ENCODE measurements at regions not wholly inside any gene's neighbourhood (a gene's known extent, or its start where the extent isn't known, plus 50 kb on each side); places are given as distances from the start of the nearest gene placed in this dataset.
"Not testable (repeated sequence)": the region's sequence is repeated elsewhere in the genome, so short reads cannot be mapped to it uniquely, and the experiment has no call there.

GRCh38 chr6:49274809-49275769 lies 188.0 kb downstream of the MMUT start:
- not testable (repeated sequence) for DNase-seq

GRCh38 chr6:49269190-49269589 lies 193.9 kb downstream of the MMUT start:
- peak; percentile 46 for DNase-seq

DNA sequence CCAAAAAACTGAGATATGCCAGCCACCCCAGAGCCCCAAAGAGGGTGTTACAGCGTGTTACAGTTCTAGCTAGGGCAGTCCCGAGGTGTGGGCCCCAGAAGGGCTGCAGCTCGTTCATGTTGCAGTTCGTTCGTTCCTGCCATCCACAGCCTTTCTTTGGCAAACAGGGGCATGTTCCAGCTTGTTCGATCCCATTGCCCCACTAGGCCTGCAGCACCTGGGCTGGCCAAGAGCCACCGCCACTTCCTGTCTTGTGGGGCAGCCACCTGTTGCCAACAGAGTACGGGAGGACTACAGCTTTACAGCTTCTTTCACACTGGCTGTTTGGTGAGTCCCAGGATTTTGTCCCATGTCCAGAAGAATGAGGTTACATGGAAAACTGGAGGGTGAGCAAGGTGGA lies 198.1 kb downstream of the MMUT start:
- no peak for DNase-seq

DNA sequence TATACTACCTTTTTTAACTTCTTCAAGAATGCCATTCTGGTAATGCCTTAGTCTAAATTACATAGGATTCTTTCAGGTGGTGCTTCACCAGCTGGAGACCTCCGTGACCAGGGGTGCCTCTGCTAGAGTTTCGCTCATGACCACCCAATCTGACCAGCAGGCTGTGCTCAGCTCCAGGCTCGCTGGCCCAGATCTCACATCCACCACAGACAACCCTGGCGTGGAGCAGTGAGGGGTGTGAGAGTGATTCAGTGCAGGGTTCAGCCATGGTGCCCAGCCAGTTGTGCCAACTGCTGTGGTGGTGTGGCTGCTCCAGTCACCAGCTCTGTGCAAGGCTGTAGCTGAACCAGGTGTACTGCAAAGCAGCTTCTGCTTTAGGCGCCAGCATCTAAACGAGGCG lies 198.6 kb downstream of the MMUT start:
- DNase-seq = no peak

- DNase-seq = no peak
Observed at GRCh38 chr6:49257549-49257948, 205.5 kb downstream of the MMUT start.

GRCh38 chr6:49255335-49255734 lies 207.7 kb downstream of the MMUT start:
- DNase-seq = no peak

DNA sequence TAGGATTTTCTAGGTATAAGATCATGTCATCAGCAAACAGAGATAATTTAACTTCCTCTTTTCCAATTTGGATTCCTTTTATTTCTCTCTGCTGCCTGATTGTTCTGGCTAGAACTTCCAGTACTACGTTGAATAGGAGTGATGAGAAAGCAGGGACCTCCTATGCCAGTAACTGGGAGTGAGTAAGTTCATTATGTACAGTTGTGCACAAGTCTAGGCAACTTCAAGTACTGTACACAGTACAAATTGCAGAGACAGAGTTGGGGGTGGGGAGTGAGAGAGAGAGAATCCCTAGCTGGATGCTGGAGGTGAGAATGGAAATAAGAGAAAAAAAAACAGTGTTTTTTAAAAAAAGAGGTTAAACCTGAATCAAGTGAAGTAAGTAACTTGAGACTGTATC lies 210.2 kb downstream of the MMUT start:
- no peak for DNase-seq

- peak; percentile 27 for DNase-seq
Observed at GRCh38 chr6:49233483-49233882, 229.6 kb downstream of the MMUT start.

- DNase-seq = no peak
Observed at GRCh38 chr6:49225471-49225870, 237.6 kb downstream of the MMUT start.

GRCh38 chr6:49220293-49220692 lies 242.8 kb downstream of the MMUT start:
- no peak for DNase-seq

- DNase-seq = no peak
Observed at GRCh38 chr6:49205526-49205925, 257.5 kb downstream of the MMUT start.

DNA sequence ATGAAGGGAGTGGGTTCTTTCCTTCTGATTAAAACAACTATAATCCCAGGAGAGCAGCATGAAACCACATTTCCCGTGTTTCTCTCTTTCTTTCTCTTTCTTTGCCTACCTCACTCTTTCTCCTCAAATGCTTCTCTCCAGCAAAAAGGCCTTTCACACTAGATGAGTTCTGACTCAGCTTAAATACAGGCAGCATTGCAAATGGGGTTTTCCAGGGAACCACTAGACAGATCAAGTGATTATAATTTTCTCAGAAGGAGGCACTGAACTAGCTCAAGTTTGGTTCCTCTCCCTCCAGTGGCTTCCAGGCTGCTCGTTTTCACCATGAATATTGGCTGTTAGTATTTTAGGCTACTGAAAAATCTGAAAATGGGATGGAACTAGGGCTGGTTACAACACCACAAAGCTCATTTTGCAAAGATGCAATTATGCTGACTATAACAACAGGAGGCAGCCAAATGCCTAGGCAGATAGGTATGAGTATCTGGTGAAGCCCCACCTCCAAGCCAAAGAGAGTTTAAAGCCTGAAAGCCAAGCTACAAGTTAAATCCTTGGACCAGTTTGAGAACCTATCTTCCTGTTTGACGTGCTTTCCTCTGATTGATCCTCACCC lies 260.0 kb downstream of the MMUT start:
- peak; percentile 21 for DNase-seq

- no peak for DNase-seq
Observed at GRCh38 chr6:49198015-49198414, 265.0 kb downstream of the MMUT start.

GRCh38 chr6:49162379-49162778 lies 300.7 kb downstream of the MMUT start:
- not testable (repeated sequence) for DNase-seq

GRCh38 chr6:49155316-49155715 lies 307.7 kb downstream of the MMUT start:
- no peak for DNase-seq

DNA sequence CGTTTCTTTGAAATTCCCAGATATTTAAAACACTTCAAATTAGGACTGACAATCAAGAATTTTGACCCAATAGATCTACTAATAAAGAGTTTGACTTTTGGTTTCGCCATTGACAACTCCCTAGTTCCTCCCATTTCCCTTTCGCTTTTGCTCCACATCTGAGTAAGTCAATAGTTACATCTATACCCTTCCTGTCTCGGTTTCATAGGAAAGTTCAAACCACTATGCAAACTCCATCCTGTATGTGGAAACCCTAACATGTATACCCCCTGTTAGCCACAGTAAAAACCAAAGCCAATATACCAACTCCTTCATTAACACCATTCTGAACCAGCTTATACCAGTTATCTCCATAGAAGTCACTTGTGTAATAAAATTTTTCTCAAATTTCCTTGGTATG lies 311.1 kb downstream of the MMUT start:
- peak; percentile 3 for DNase-seq

DNA sequence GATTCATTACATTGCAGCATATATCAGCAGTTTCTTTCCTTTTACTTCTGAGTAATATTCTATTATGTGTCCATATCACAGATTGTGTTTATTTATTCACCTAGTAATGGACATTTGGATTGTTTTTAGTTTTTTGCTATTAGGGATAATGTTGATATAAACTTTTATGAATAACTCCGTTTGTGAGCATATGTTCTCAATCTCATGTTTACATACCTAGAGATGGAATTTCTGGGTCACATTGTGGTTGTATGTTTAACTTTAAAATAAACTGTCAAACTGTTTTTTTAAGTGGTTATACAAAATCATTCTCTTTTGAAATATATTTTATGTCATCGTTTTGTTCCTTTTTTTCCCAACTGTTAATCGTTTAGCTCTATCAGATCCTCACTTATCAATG lies 311.6 kb downstream of the MMUT start:
- peak; percentile 16 for DNase-seq

- no peak for DNase-seq
Observed at GRCh38 chr6:49151033-49151432, 312.0 kb downstream of the MMUT start.

- no peak for DNase-seq
Observed at GRCh38 chr6:49145280-49145679, 317.8 kb downstream of the MMUT start.

GRCh38 chr6:49142421-49143151 lies 320.5 kb downstream of the MMUT start:
- no peak for DNase-seq

DNA sequence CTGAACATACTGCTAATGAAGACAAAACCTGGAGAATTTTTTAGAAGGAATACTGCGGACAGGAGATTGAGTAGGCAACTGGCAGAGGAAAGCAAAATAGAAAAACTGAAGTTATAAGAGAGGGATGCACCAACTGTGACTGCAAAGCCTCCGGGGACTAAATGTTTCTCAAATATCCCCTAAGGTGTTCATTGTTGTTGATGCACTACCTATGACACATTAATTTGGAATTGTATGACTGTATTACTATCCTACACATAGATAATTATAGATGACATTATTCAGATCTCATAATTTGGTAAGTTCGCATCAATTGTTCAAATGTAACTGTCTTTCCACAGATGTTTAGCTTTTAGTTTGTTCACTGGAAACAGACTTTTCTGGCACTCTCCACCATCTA lies 341.1 kb downstream of the MMUT start:
- no peak for DNase-seq

DNA sequence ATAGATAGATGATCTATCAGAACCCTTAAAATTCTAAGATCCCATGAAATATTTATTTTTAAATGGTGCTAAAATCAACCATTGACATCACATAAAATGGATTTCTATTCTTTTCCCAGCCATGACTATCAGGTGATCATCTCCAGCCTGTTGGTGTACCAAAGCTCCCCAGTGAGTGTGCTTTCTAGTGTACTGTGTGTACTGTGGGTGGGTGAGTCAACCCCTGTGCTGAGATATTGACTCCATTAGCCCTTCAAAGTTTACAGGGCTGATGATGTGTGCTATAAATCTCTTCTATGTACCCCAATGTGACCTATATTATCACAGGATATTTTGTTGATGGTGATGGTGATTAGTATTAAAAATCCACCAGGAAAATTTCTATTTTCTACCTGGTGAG lies 344.6 kb downstream of the MMUT start:
- no peak for DNase-seq

- no peak for DNase-seq
Observed at GRCh38 chr6:49110916-49111315, 352.1 kb downstream of the MMUT start.

GRCh38 chr6:49097664-49098063 lies 365.4 kb downstream of the MMUT start:
- DNase-seq = not testable (repeated sequence)
